Prostate gland (tissue), 2 donors: ENCODE measurements at regions not wholly inside any gene's neighbourhood (a gene's known extent, or its start where the extent isn't known, plus 50 kb on each side); places are given as distances from the start of the nearest gene placed in this dataset.

ENCODE experiments used
- POLR2A ChIP-seq: fragments of 450-650 bp; IDR thresholded peaks from one replicate; pipeline ENCODE4 v1.6.1; 2016; ENCODE audit warnings: antibody characterized with exemption, mild to moderate bottlenecking
- POLR2AphosphoS5 ChIP-seq: sonication (generic); formaldehyde crosslinking; IDR thresholded peaks from one replicate; pipeline ENCODE4 v1.6.1; 2017; ENCODE audit warnings: antibody characterized with exemption
- TF ChIP-seq, protein P1 (sequence below), 4 experiments: fragments of 200-600 bp in 2 of 4; fragments of 450-650 bp in 2 of 4; sonication (generic) in 2 of 4; IDR thresholded peaks; 1 replicate in 3 of 4; 2 replicates in 1 of 4; pipeline ENCODE4 v1.5.1; 2016 to 2019; ENCODE audit warnings: antibody characterized with exemption in 4 of 4, mild to moderate bottlenecking in 2 of 4, moderate library complexity in 2 of 4

DNA sequence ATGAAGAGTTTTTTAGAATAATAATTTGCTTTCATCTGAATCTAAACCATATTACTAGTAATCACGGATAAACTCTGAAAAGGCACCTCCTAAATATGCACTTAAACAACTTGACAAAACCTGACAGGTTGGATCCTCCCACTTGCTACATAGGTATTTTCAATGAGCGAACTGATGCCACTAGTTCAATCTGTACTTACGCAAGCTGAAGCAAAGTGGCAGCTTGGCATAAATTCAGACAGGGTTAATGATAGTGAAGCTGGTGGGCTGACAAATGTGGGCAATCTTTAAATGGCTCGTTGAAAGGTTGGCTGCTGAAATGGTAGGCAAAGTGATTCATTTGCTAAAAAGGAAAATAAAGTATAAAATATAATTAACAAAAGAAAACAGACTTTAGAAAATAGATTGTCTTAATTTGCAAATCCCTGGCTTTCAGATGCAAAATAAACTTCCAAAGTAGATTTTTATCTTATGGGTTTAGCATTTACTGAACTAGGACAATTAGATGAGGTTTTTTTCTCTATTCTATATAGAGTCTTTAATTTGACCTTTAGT is 1713.5 kb upstream of the SLC39A10 start:
- TF ChIP-seq POLR2A (no peak), POLR2AphosphoS5 (no peak)
- TF ChIP-seq, protein P1, sequence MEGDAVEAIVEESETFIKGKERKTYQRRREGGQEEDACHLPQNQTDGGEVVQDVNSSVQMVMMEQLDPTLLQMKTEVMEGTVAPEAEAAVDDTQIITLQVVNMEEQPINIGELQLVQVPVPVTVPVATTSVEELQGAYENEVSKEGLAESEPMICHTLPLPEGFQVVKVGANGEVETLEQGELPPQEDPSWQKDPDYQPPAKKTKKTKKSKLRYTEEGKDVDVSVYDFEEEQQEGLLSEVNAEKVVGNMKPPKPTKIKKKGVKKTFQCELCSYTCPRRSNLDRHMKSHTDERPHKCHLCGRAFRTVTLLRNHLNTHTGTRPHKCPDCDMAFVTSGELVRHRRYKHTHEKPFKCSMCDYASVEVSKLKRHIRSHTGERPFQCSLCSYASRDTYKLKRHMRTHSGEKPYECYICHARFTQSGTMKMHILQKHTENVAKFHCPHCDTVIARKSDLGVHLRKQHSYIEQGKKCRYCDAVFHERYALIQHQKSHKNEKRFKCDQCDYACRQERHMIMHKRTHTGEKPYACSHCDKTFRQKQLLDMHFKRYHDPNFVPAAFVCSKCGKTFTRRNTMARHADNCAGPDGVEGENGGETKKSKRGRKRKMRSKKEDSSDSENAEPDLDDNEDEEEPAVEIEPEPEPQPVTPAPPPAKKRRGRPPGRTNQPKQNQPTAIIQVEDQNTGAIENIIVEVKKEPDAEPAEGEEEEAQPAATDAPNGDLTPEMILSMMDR (IDR thresholded peaks at IDR 0.05) = no peak
